NCI-H146 treated with DMSO at 0.1 percent for 48 hours (cell line): ENCODE measurements at regions not wholly inside any gene's neighbourhood (a gene's known extent, or its start where the extent isn't known, plus 50 kb on each side); places are given as distances from the start of the nearest gene placed in this dataset.
A peak's percentile ranks its signal among the peaks of the same experiment; 100 is the strongest.

ENCODE experiments used
- DNase-seq: peaks from one replicate; lab custom pipeline; 2025; ENCODE audit not compliant: unreplicated experiment; lab: John Stamatoyannopoulos, UW

DNA sequence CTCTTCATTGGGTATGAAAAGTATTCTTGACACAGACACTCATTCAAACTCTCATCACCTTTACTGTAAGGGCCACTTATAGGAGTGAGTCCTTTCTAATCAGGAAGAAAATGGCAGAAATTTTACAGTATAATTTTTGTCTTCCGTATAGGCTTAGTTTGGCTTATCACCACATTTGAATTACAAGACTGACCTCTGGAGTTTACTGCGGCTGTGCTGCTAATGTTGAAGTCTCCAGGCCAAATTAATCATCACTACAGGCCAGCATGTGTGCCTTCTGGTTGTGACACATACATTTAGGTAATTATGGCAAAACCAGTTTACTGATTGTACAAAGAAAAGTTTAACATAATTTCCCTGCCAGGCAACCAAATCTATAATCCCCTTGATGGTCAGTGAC, 753.6 kb upstream of the GCFC2 start:
- no peak for DNase-seq

DNA sequence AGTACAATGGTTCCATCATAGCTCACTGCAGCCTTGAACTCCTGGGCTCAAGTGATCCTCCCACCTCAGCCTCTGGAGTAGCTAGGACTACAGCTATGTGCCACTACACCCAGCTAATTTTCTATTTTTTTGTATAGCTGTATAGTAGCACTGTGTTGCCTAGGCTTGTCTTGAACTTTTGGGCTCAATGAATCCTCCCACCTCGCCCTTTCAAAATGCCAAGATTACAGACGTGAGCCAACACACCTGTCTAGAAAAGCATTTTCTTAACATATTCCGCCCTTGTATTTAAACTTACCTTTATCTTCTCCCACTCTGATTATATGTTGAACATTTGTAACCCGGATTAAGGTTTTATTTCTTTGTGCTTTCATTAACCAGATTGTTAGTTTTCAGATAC, 750.7 kb upstream of the GCFC2 start:
- DNase-seq: no peak

DNA sequence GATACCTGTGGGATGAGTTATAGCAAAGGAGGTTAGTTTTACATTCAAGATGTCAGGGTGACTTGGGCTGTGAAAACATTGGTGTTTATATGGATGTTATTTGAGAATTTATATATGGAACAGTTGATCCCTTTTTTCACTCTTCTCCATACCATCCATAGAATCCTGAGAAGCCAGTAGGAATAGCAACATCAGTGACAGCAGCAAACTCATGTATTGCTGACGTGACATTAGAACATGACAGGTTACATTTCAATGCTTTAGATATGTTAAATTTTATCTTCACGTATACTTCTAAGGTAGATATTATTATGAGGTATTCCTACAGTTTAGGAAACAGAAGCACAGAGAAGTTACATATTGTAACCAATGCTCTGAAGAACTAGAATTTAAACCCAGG, 745.2 kb upstream of the GCFC2 start:
- no peak for DNase-seq

DNA sequence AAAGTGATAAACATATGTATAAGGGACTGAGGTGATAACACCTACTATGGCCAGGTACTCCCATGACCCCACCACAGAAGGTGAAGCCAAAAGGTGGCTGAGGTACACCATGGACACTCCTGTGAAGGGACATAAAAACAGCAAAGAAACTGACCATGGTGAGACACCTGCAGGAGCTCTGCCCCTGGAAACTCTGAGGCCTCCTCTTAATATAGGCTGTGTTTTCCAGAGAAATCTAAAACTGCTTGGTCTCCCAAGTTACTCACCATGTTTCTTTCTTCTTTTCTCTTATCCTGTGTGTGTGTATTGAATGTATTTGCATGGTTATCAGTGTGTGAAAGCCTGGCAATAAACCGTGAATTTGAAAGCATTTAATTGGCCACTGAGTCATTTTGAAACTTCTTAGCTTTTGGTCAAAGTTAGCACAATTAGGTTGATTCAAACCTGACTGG, 739.3 kb upstream of the GCFC2 start:
- no peak for DNase-seq

DNA sequence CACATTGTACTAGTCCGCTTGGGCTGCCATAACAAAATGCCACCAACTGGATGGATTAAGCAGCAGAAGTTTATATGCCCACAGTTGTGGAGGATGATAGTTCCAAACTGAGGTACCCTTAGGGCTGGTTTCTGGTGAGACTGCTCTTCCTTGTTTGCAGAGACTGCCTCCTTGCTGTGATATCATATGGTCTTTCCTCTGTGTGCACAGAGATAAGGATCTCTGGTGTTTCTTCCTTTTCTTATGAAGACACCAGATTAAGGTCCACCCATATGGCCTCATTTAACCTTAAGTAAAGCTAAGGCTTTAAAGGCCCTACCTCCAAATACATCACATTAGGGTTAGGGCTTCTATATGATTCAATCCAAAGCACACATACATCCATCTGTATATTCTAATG, 738.2 kb upstream of the GCFC2 start:
- DNase-seq: no peak

DNA sequence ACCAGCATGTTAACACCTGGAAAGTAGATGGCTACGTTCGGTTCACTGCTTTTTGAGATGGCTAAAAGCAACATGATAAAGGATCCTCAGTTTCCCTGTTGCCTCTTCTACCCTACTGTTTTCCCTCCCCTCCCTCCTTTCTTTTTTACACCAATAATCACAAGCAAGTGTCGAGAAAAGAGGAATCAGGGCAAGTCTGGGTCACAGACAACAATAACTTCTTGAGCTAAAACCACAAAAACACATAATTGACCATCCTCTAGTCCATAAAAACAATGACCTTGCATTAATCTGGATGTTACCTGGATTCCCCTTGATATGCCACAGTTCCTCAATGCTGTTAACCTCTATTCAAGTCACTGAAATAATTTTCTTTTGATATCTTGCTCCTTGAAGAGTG, 736.6 kb upstream of the GCFC2 start:
- DNase-seq: no peak

DNA sequence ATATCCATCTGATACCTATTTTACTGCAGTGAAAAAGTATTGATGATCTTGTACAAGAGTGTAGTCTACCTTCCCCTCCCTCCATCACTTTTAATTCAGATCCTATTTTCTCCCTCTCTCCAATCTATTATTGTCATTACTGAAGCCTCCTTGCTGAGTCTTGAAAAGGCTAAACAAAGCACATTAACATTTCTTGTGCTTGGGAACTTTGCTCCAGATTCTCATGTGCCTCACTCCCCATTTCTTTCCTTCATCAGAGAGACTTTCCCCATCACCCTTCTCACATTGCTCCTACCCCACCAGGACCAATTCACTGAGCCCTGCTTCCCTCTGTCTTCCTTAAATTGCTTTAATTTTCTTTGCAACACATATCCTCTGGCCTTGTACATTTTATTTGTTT, 736.2 kb upstream of the GCFC2 start:
- no peak for DNase-seq

DNA sequence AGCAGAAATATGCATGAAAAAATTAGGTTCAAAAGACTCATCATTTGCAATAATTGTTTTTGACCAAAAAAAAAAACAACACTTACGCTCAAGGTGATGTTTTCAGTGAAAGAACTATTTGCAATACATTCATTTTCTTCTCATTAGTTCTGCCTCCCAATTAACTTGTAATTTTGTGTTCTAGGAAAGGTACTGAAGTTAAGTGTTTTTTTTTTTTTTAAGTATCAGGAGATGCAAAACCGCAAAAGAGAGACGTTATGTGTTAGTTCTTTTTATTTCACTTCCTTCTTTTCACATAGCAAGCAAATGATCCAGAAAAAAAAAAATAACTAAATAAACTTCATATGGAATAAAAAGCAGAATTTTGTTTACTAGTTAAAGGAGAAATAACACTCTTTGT, 735.2 kb upstream of the GCFC2 start:
- no peak for DNase-seq

DNA sequence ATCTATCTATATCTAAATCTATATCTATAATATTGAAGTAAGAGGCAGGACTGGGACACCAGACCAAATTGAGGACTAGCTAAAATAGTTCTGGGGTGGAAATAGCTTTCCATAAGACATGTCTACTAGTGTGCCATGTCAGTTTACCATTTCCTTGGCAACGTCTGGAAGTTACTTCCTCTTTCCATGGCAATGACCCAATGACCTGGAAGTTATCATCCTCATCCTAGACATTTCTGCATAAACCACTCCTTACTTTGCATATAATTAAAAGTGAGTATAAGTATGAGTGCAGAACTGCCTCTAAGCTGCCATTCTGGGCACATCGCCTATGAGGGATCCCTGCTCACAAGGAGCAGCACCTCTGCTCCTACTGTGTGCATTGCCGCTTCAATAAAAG, 734.0 kb upstream of the GCFC2 start:
- DNase-seq: no peak

DNA sequence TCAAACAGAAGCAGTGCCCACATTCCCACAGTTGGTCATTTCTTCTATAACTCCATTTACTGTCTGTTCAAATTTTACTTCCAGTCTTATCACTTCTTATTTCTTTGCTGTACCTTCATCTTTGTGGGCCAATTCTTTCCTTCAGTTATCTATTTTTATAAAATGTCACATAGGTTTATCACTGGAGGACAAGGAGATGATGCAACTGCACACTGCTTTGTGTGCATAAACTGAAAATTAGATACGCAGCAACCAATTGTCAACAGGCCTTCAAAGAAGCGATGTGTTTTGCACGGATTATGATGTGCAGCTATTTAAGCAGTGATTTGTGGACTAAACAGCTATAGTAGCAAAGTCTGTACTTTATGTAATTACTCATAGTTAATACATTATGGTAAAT, 726.8 kb upstream of the GCFC2 start:
- no peak for DNase-seq

DNA sequence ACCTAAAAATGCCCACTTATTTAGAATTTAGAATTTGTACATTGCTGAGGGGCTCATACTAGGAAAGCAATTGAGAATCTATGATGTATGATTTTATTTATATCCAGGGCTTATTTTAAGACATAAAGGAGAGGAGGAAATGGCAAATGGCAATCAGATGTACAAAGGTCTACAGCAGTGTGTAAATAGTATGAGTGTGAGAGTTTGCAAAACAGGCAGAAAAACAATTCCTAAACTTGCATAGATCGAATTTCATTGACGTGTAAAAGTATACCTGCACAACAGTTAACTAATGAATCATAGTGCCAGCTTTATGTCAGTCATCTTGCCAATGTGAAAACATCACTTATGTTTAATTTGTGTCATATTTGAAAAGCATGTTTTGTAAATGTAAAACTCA, 718.7 kb upstream of the GCFC2 start:
- DNase-seq: no peak

DNA sequence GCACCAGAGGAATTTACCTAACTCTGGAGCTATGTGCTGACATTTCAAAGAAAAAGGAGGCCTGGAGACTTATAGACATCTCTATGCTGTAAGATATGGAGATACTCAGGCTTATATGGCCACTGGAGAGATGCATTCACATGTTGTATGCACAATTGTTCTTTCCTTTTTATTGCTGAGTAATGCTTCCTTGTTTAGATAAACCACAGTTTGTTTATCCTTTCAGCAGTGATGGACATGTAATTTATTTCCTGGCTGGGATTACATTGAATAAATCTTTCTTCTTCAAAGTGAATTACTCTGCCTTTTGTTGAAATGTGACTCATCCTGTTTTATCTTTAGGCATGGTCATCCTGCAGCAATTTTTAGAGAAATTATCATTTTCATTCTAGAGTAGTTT, 716.7 kb upstream of the GCFC2 start:
- DNase-seq: no peak

DNA sequence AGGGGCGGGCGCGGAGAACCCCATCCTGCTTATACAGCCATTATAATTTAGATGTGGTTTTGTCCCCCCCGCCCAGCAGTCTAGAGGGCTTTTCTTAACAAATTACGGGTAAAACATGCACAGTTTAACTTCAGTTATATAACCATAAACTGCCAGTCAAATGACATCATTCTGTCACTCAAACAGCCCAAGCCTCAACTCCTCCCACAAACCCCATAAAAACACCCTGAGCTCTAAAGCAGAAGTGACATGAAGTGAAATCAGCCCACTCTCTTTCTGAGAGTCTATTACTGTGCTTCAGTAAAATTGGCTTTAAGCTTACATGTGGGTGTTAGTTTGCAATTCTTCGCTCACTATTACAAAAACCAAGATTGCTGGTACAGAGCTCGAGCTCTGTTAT, 705.1 kb upstream of the GCFC2 start:
- DNase-seq: no peak

DNA sequence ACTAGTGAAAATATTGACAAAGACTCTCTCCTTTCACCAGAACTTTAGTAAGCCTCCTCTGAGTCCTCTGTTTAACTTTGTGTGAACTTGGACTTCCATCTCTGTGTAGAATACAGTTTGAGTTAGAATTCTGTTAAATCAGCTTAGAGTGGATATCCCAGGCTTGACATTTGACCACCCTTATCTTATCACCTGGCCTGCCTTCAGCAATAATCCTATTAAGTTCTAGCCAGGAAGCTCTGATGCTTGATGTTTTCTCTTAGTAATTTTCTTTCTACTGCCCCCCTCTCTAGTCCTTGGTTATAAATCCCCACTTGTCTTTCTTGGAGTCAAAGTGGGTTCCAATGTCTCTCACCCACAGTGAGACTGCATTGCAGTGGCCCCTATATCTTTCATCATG, 702.7 kb upstream of the GCFC2 start:
- no peak for DNase-seq

DNA sequence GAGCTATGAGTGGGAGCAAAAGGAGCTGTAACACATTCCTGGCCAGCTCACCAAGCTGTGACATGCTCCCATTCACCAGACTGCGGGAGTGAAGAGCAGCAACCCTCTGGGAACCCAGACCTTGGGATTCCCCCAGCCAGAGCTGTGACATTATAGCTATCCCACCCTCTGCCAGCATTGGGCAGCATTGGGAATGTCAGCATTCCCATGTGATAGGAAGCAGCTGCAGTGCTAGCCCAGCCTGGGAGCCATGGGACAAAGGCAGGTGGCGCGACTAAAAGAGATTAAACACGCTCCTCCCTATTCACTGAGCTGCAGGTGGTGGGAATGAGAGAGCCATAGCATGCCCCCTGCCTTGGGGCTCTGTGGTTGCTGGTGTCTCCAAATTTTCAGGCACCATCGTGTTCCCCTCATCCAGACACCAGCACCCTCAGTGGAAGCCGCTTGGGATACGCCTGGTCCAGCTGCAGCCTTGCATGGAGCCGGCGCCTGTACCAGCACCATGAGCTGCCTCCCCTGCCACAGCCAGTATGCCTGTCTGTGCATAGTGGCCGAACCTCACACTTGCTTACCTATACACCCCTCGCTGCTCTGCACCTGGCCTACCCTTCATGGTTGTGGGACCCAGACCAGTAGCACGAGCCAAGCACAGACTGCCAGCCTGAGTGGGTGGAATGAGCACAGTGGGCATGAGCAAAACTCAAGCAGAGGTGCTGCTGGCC, 695.6 kb upstream of the GCFC2 start:
- DNase-seq: no peak

DNA sequence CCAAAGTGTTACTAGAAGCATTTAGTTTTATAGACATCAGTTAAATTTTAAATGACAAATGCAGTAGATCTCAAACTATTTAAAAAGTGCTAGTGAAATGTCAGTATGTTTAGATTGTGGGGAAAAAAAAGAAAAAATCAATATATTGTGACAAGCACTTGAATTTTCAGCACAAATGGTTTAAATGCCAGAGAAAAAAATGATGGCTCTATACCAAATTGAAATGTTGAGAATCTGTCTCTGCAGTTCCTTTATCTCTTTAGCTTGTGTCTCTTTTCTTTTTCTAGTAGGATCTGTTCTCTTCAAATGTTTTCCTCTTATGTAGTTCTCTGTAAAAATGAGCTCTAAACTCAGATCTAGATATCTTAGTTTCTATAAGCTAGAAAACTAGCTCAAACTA, 682.6 kb upstream of the GCFC2 start:
- no peak for DNase-seq

DNA sequence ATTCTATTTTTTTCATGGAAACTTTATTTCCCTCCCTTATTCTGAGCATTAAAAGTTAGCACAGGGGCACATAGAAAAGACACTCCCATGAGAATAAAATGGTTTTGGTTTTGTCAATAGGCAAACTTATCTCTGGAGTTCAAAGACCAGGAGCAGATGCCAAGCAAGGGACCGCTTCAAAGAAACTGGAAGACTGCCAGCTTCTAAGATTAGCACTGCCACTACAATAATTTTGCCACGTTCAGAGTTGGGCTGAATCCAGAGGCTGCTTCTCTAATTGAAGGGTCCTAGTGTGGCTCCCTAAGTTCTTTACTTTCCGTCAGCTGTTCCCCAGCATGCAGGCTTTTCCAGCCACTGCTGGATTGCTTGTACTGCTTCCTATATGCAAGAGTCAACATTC, 681.0 kb upstream of the GCFC2 start:
- peak; percentile 9 for DNase-seq

DNA sequence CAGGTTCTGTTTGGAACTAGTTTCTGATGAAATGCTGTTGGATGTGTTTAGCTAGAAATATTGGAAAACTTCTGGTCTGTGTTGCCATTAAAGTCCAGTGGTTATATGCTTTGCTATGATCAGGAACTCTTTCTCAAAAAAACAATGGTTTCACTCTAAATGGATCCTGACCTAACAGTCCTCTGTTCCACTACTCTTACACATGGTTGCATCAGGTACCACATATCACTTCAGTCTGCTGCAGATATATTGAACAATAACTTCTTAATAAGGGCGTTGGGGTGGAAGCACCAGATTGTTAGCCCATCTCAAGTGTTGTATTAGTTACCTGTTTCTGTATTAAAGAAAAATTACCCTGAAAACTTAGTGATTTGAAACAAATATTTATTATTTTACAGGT, 676.6 kb upstream of the GCFC2 start:
- DNase-seq: no peak

DNA sequence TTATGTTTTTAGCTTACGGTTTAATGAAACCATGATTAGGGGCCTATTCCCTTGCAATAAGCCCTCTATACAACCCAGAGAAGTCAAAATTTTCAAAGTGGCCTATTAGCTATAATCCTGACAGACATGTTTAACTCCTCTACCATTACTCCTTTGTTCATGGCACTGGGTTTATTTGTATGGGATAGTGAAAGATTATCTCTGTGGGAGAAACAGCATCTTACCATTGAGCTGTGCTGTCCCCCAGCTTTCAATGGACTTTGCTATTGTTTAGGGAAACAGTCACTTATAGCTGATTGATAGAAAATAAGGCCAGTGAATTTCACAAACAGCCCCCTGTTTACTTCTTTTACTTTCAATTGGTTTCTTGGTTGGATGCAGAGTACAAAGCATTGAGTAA, 675.2 kb upstream of the GCFC2 start:
- no peak for DNase-seq

DNA sequence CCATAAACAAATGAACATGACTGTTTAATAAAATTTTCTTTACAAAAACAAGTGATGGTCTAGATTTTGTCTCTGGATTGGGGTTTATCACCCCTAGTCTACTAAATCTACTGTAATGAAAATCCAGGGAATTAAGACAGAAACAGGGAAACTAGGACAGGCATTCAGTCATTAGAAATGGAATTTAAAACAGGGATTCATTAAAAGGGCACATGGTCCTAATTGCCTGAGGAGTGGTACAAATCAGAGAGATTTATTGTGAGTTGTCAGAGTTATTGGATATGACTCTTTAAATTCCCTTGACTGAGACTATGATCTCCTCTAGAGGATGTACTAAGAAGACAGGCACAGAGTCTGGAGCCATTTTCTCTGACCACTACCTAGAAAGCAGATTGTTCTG, 670.9 kb upstream of the GCFC2 start:
- no peak for DNase-seq

DNA sequence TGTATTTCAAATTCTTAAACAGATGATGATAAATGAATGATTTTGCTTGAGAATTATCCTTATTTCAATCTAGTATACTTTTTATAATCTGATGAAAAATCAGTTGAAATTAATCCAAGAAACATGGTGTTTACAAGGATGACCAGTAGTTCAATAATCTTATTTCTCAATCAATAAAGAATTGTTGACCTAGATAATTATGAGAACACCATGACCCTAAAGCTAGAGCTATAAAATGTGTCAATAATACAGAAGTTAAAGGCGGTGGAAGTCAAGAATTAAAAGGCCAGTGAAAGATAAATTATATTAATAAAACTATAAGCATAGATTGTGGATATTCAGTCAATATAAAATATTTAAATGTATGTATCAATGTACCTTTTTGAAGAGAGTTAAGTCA, 667.4 kb upstream of the GCFC2 start:
- no peak for DNase-seq

DNA sequence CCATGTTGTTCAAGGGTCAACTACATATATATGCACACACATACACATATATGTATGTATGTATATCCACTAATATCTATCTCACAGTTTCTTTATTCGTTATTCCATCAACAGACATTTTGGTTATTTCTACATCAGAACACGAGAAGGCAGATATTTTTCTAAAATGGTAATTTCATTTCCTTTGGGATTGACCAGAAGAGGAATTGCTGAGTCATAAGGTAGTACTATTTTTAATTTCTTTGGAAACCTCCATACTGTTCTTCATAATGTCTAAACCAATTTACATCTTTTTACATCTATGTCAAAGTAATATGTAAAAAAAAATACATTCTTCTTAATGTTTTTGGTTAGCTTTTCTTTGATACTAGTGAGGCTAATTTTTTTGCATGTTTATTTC, 630.7 kb upstream of the GCFC2 start:
- no peak for DNase-seq

DNA sequence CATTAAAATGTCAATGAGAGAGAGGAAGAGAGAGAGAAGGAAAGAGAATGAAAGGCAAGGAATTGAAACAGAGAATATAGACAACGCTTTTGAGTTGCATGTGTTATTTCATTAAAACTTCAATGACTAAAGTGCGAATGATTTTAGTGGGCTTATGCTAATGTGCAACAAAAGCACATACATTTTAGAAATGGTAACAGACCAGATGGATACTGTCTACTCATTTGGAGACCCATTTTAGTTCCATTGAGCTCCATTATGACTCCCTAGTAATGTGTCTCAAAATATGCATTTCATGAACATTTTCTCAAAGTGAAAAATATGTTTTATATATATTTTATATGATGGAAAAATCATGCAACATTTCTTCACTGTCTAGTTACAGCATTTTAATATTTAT, 622.2 kb upstream of the GCFC2 start:
- no peak for DNase-seq

DNA sequence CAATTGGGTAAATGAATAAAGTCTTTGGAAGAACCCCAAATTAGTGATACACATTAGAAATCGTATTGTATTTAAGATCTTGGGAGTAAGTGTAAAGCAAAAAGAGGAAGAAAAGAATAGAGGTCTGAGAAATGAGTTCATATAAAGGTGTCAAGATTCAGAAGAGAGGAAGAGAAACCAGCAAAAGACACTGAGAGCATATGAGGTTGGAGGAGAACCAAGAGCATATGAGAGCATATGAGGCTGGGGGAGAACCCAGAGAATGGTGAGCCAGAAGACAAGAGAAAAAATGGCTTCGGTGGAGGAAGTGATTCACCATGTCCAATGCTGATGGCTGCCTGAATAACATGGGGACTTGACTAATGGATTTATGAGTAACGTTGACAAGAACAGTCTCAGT, 620.1 kb upstream of the GCFC2 start:
- no peak for DNase-seq
